SK-N-SH (cell line): ENCODE measurements at regions not wholly inside any gene's neighbourhood (a gene's known extent, or its start where the extent isn't known, plus 50 kb on each side); places are given as distances from the start of the nearest gene placed in this dataset.
A peak's percentile ranks its signal among the peaks of the same experiment; 100 is the strongest.

Experiments used
- CTCF ChIA-PET: fragments of 300-600, 350-600 bp; formaldehyde crosslinking; extraction: SDS; loops from one replicate; lab custom pipeline; 2021; lab: Yijun Ruan, JAX
- POLR2A ChIA-PET: fragments of 350-600 bp; sonication (Branson Sonifier 250); formaldehyde crosslinking; extraction: SDS; loops from one replicate; lab custom pipeline; 2020; ENCODE audit warnings: antibody characterized with exemption, inconsistent platforms; lab: Yijun Ruan, JAX
- DNase-seq: peaks from one replicate; pipeline ENCODE4 v3.0.0; 2012
- H2AFZ ChIP-seq: fragments of 200-600 bp; sonication (generic); 2 replicates; pipeline ENCODE4 v1.8.1; 2016; ENCODE audit warnings: antibody characterized with exemption, mild to moderate bottlenecking, low read depth
- H3F3A ChIP-seq: fragments of 200-600 bp; sonication (generic); replicated peaks from 2 replicates; pipeline ENCODE3; 2016; ENCODE audit warnings: antibody characterized with exemption, mild to moderate bottlenecking; ENCODE audit not compliant: insufficient read depth
- H3K27ac ChIP-seq, 2 experiments: fragments of 200-500 bp in 1 of 2; fragments of 200-600 bp in 1 of 2; sonication (Bioruptor generic) in 1 of 2; sonication (generic), shearing (Covaris generic) in 1 of 2; 2 replicates each; pipeline versions ENCODE4 v1.5.1 to v1.6.1; 2014 to 2016; ENCODE audit warnings: low read depth in 2 of 2, inconsistent platforms in 1 of 2, low read length in 1 of 2, mild to moderate bottlenecking in 1 of 2, mixed read lengths in 1 of 2
- H3K27me3 ChIP-seq: fragments of 200-600 bp; sonication (generic), shearing (Covaris generic); 2 replicates; pipeline ENCODE4 v1.6.1; 2016; ENCODE audit warnings: mixed run types; ENCODE audit not compliant: insufficient read depth
- H3K36me3 ChIP-seq, 2 experiments: fragments of 200-500 bp in 1 of 2; fragments of 200-600 bp in 1 of 2; sonication (Bioruptor generic) in 1 of 2; sonication (generic) in 1 of 2; replicated peaks in 1 of 2; 2 replicates each; pipeline versions ENCODE3 to v1.5.1; 2014 to 2016; ENCODE audit warnings: low read length in 1 of 2, mild to moderate bottlenecking in 1 of 2; ENCODE audit not compliant: insufficient read depth in 2 of 2, control insufficient read depth in 1 of 2
- H3K4me1 ChIP-seq, 2 experiments: fragments of 200-500 bp in 1 of 2; fragments of 200-600 bp in 1 of 2; sonication (Bioruptor generic) in 1 of 2; sonication (generic), shearing (Covaris generic) in 1 of 2; 2 replicates each; pipeline versions ENCODE4 v1.5.1 to v1.6.1; 2014 to 2016; ENCODE audit warnings: low read depth in 1 of 2, low read length in 1 of 2, mixed run types in 1 of 2; ENCODE audit not compliant: insufficient read depth in 2 of 2, control insufficient read depth in 1 of 2
- H3K4me2 ChIP-seq: fragments of 200-600 bp; sonication (generic), shearing (Covaris generic); 2 replicates; pipeline ENCODE4 v1.6.1; 2017; ENCODE audit warnings: mixed run types
- H3K4me3 ChIP-seq, 2 experiments: fragments of 200-500 bp in 1 of 2; fragments of 200-600 bp in 1 of 2; sonication (Bioruptor generic) in 1 of 2; sonication (generic), shearing (Covaris generic) in 1 of 2; 2 replicates each; pipeline versions ENCODE4 v1.5.1 to v1.8.1; 2014 to 2016; ENCODE audit warnings: low read depth in 2 of 2, inconsistent platforms in 1 of 2, low read length in 1 of 2, mild to moderate bottlenecking in 1 of 2, mixed read lengths in 1 of 2, moderate library complexity in 1 of 2
- H3K79me2 ChIP-seq: fragments of 200-600 bp; sonication (generic); 2 replicates; pipeline ENCODE4 v1.8.1; 2017; ENCODE audit warnings: mild to moderate bottlenecking; ENCODE audit not compliant: insufficient read depth
- H3K9ac ChIP-seq: fragments of 200-600 bp; sonication (generic); 2 replicates; pipeline ENCODE4 v1.6.1; 2017; ENCODE audit warnings: mixed run types
- H3K9me2 ChIP-seq: fragments of 200-600 bp; sonication (generic); 2 replicates; pipeline ENCODE4 v1.6.1; 2017; ENCODE audit warnings: mixed run types
- H3K9me3 ChIP-seq: fragments of 200-600 bp; sonication (generic); 2 replicates; pipeline ENCODE4 v1.6.1; 2017; ENCODE audit warnings: mixed run types, mild to moderate bottlenecking, moderate library complexity
- H4K20me1 ChIP-seq: fragments of 200-600 bp; sonication (generic); 2 replicates; pipeline ENCODE4 v1.6.1; 2017; ENCODE audit warnings: mild to moderate bottlenecking, mixed run types; ENCODE audit not compliant: insufficient read depth
- CHD2 ChIP-seq: fragments of 150-350 bp; IDR thresholded peaks from 2 replicates; pipeline ENCODE4 v1.6.1; 2018; ENCODE audit warnings: low read length; ENCODE audit not compliant: partially characterized antibody
- EP300 ChIP-seq, 2 experiments: IDR thresholded peaks; 2 replicates each; pipeline versions ENCODE4 v1.4.0 to v1.6.1; 2012; ENCODE audit warnings: borderline replicate concordance in 1 of 2, low read depth in 1 of 2, low read length in 1 of 2
- FOXJ3 ChIP-seq: sonication (generic); formaldehyde crosslinking; IDR thresholded peaks from 2 replicates; pipeline ENCODE4 v1.5.1; 2020; ENCODE audit warnings: mild to moderate bottlenecking, missing genetic modification reagents
- FOXM1 ChIP-seq: IDR thresholded peaks from 2 replicates; pipeline ENCODE4 v1.4.0; 2012; ENCODE audit warnings: low read depth, mild to moderate bottlenecking
- GABPA ChIP-seq: IDR thresholded peaks from 2 replicates; pipeline ENCODE4 v1.4.0; 2012; ENCODE audit warnings: low read depth, mild to moderate bottlenecking
- JUND ChIP-seq: IDR thresholded peaks from 2 replicates; pipeline ENCODE4 v1.4.0; 2012
- MAX ChIP-seq: IDR thresholded peaks from 2 replicates; pipeline ENCODE4 v1.4.0; 2012; ENCODE audit warnings: low read depth
- MEF2A ChIP-seq: IDR thresholded peaks from 2 replicates; pipeline ENCODE4 v1.4.0; 2012; ENCODE audit warnings: low read depth, borderline replicate concordance
- NFIC ChIP-seq: IDR thresholded peaks from 2 replicates; pipeline ENCODE4 v1.4.0; 2012; ENCODE audit warnings: borderline replicate concordance
- PBX3 ChIP-seq: IDR thresholded peaks from 2 replicates; pipeline ENCODE4; 2012
- POLR2AphosphoS5 ChIP-seq: IDR thresholded peaks from 2 replicates; pipeline ENCODE4 v1.6.1; 2012; ENCODE audit warnings: low read depth, low read length
- RCOR1 ChIP-seq: fragments of 150-350 bp; IDR thresholded peaks from 2 replicates; pipeline ENCODE4 v1.6.1; 2017; ENCODE audit warnings: antibody characterized with exemption, low read length
- RFX5 ChIP-seq: IDR thresholded peaks from 2 replicates; pipeline ENCODE4 v1.6.1; 2012; ENCODE audit warnings: mild to moderate bottlenecking, improper control_type of control experiment, low read length
- RXRA ChIP-seq: IDR thresholded peaks from 2 replicates; pipeline ENCODE4 v1.4.0; 2012; ENCODE audit warnings: low read depth, mild to moderate bottlenecking, borderline replicate concordance
- SMC3 ChIP-seq: IDR thresholded peaks from 2 replicates; pipeline ENCODE4 v1.6.1; 2012; ENCODE audit warnings: low read depth, low read length, improper control_type of control experiment
- TEAD4 ChIP-seq: IDR thresholded peaks from 2 replicates; pipeline ENCODE4 v1.4.0; 2012; ENCODE audit warnings: mild to moderate bottlenecking, borderline replicate concordance; ENCODE audit not compliant: insufficient read depth
- USF1 ChIP-seq: IDR thresholded peaks from 2 replicates; pipeline ENCODE4 v1.4.0; 2012; ENCODE audit warnings: low read depth, borderline replicate concordance
- USF2 ChIP-seq: fragments of 150-350 bp; IDR thresholded peaks from 2 replicates; pipeline ENCODE4 v1.6.1; 2017; ENCODE audit warnings: antibody characterized with exemption, low read length, low read depth, borderline replicate concordance
- YY1 ChIP-seq: IDR thresholded peaks from 2 replicates; pipeline ENCODE4 v1.4.0; 2012; ENCODE audit warnings: low read depth, mild to moderate bottlenecking
- WGBS: methylation state at CpG from one replicate; pipeline ENCODE4 v1.1.6; 2017; ENCODE audit warnings: low lambda C conversion rate; 5-methylcytosine and 5-hydroxymethylcytosine counted together

GRCh38 chr5:167633931-167634341 is 657.5 kb upstream of the WWC1 start:
- Histone ChIP-seq H2AFZ (no peak overlapping the region; the same call in 1 of the 2 replicates), H3K9me2 (no peaks in the 10 kb centered on the region), H3K36me3 (no peaks in the 10 kb centered on the region), H3K4me1 (peaks cover 3 to 4% of the 10 kb centered on the region in 2 experiments; a peak in 2 of 4 replicates), H4K20me1 (no peaks in the 10 kb centered on the region), H3K27me3 (no peaks in the 10 kb centered on the region), H3K79me2 (no peaks in the 10 kb centered on the region), H3K4me3 (no peak overlapping the region), H3K27ac (peak overlapping the region in 1 of 2 experiments; percentile 35; a peak in 1 of 4 replicates), H3K9me3 (no peaks in the 10 kb centered on the region), H3K9ac (no peak overlapping the region), H3K4me2 (no peak overlapping the region), H3F3A (peaks cover 9% of the 10 kb centered on the region)
- DNase-seq, result no peak
- POLR2A ChIA-PET, result no interaction called here
- CTCF ChIA-PET, result no interaction called here
- no peak for TF ChIP-seq NFIC
- TF ChIP-seq JUND, result no peak
- no peak for TF ChIP-seq YY1
- no peak for TF ChIP-seq USF1
- no peak for TF ChIP-seq RXRA
- TF ChIP-seq RFX5, result no peak
- TF ChIP-seq MEF2A, result no peak
- no peak for TF ChIP-seq EP300 (IDR thresholded peaks at IDR 0.05; ENCODE audit: borderline replicate concordance in 1 of 2, low read depth in 1 of 2, low read length in 1 of 2)
- TF ChIP-seq USF2, result no peak
- no peak for TF ChIP-seq CHD2
- WGBS, result 66% methylated on average over 2 of the region's 2 CpGs

- peaks cover 4 to 7% of the 10 kb centered on the region in 2 experiments; a peak in 3 of 4 replicates for H3K4me1 ChIP-seq
- H3K4me3 ChIP-seq, result no peak overlapping the region
- H3K9ac ChIP-seq, result no peak overlapping the region
- H3K27me3 ChIP-seq, result no peaks in the 10 kb centered on the region
- H3K4me2 ChIP-seq, result no peak overlapping the region
- 56% methylated on average over 1 of the region's 1 CpG for WGBS
- H3K27ac ChIP-seq, result peak overlapping the region in 1 of 2 experiments; percentile 35; a peak in 1 of 4 replicates
- H3K36me3 ChIP-seq, result no peaks in the 10 kb centered on the region
- no peaks in the 10 kb centered on the region for H4K20me1 ChIP-seq
- DNase-seq, result no peak
- H3K9me2 ChIP-seq, result no peaks in the 10 kb centered on the region
- H2AFZ ChIP-seq, result no peak overlapping the region; the same call in 1 of the 2 replicates
- TF ChIP-seq POLR2AphosphoS5 (no peak), TEAD4 (no peak), PBX3 (no peak), MEF2A (no peak), SMC3 (no peak), RCOR1 (no peak), RXRA (no peak), FOXM1 (no peak), GABPA (no peak), EP300 (IDR thresholded peaks at IDR 0.05; ENCODE audit: borderline replicate concordance in 1 of 2, low read depth in 1 of 2, low read length in 1 of 2) (no peak), FOXJ3 (CRISPR knock-in tag) (no peak), MAX (no peak)
- no peaks in the 10 kb centered on the region for H3K79me2 ChIP-seq
- CTCF ChIA-PET, result no interaction called here
- H3K9me3 ChIP-seq, result no peaks in the 10 kb centered on the region
- POLR2A ChIA-PET, result no interaction called here
- H3F3A ChIP-seq, result peaks cover 14% of the 10 kb centered on the region
These were observed 657.0 kb upstream of the WWC1 start for GRCh38 chr5:167634432-167634831.
